Endothelial cell of umbilical vein (primary cell): ENCODE measurements at regions not wholly inside any gene's neighbourhood (a gene's known extent, or its start where the extent isn't known, plus 50 kb on each side); places are given as distances from the start of the nearest gene placed in this dataset.

Source experiments
- CTCF ChIP-seq, 2 donors: IDR thresholded peaks; 1 replicate in 1 of 2; 2 replicates in 1 of 2; pipeline ENCODE4 v1.5.1; 2011; ENCODE audit warnings: low read length in 2 of 2, mild to moderate bottlenecking in 2 of 2, moderate library complexity in 2 of 2, control low read depth in 1 of 2, inconsistent platforms in 1 of 2, low read depth in 1 of 2; ENCODE audit not compliant: insufficient read depth in 1 of 2; ENCODE audit errors: extremely low read depth in 1 of 2
- POLR2A ChIP-seq: IDR thresholded peaks from 2 replicates; pipeline ENCODE4 v1.6.1; 2012; ENCODE audit warnings: low read depth, mild to moderate bottlenecking, control low read depth, low read length
- POLR2AphosphoS5 ChIP-seq: IDR thresholded peaks from 2 replicates; pipeline ENCODE4 v1.6.1; 2012; ENCODE audit warnings: low read depth, mild to moderate bottlenecking, control low read depth, low read length, moderate library complexity; ENCODE audit not compliant: insufficient read depth

GRCh38 chr15:47339800-47340570 lies 377.3 kb upstream of the SEMA6D start:
- TF ChIP-seq POLR2A (no peak), POLR2AphosphoS5 (no peak), CTCF (IDR thresholded peaks at IDR 0.05; ENCODE audit: extremely low read depth in 1 of 2, insufficient read depth in 1 of 2, low read depth in 1 of 2, low read length in 2 of 2) (no peak)
